HG02870 (cell line): ENCODE measurements at regions not wholly inside any gene's neighbourhood (a gene's known extent, or its start where the extent isn't known, plus 50 kb on each side); places are given as distances from the start of the nearest gene placed in this dataset.
A peak's percentile ranks its signal among the peaks of the same experiment; 100 is the strongest.
"Not testable (repeated sequence)": the region's sequence is repeated elsewhere in the genome, so short reads cannot be mapped to it uniquely, and the experiment has no call there.

Source experiments
- ATAC-seq: cut with Tn5 transposase; IDR thresholded peaks from one replicate; pipeline ENCODE4 v1.9.1; 2021; ENCODE audit warnings: mild to moderate bottlenecking, moderate library complexity; ENCODE audit not compliant: unreplicated experiment

DNA sequence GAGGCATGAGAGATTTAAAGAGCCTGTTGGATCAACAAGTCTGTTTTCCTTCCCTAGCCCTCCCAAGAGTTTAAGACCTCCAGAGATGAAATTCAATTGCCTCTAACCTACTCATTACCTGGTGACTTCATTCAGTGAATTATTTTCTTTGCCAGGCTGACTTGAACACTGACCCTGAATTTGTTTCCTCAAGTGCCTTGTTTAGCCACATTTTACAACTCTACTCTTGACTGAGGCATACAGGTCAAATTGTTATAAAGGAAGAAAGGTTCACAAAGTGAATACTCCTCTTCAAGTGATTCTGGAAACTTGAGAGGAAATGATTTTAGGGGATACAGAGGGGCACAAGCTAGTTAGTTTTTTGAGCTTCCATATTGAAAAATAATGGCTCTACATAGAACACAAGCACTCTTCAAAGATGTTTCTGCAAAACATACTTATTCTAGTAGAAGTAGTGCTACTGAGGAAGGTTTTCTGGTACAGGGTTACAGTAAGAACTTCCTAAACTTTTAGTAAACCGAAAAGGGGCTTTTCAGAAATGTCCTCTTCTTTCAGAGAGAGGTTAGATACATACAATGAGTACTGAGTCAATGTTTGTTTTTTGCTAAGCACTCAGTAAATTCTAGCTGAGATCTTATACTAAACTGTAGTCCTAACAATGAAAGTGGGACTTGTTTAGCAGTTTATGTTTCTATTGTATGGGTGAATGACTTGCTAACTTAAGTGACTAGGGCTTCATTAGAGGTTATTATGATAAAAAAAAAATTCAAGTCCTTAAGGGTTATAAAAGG is 137.4 kb upstream of the SATB1 start:
- ATAC-seq, result no peak

DNA sequence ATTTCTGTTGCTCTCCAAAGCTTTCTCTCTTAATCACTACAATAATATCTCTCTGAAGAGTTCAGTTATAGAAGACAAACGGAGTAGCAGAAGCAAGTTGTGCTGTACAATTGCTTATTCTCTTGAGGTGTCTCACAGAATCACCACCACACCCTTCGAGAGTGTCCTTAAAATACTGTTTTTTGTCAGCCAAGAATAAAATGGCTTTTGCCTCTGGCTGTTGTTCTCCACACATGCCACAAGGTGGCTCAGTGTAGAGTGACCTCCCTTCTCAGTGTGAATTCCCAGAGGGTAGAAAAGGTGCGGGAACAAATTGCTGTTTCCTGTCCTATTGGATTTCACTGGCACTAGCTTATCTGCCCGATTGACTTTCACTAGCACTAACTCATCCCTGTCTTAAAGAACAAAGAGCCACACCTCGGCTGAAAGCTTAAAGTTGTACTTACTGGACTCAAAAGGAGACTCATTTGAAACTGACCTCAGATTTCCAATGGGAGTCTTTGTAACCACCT is 134.2 kb upstream of the SATB1 start:
- ATAC-seq, result peak; percentile 56

DNA sequence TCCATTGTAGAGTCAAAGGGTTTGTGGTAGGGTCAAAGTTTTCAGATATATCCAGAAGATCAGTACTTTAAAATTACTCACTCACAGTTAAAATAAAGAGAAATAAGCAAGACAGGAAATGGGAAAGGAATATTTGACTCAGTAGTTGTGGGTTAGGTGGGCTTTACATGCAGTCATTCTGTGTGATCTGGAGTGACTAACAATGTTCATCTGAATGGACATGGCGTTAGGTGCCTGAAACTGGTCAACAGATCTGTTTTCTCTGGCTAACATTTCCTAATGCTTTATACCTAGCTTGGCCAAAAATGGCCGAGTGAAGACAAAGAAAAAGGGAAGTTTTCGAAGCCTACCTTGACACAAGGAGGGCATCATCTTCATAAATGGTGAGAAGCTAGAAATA is 133.4 kb upstream of the SATB1 start:
- no peak for ATAC-seq

DNA sequence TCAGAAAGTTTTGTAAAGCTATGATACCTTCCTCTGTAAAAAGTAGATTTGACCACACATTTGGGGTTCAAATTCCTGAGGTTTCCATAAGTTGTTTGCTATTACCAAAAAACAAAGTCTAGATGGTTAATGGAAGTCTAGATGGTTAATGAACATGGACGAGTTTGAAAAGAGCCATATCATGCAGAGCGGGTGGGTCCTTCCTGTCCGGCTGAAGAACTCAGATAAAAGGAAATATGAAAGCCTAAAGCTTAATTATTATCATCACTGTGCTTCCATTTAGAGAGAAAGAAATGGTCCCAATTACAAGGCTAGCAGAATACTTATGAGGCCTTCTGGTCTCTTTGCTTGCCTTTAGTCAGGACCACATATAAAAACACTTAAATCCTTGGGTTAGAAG is 132.1 kb upstream of the SATB1 start:
- ATAC-seq, result no peak

DNA sequence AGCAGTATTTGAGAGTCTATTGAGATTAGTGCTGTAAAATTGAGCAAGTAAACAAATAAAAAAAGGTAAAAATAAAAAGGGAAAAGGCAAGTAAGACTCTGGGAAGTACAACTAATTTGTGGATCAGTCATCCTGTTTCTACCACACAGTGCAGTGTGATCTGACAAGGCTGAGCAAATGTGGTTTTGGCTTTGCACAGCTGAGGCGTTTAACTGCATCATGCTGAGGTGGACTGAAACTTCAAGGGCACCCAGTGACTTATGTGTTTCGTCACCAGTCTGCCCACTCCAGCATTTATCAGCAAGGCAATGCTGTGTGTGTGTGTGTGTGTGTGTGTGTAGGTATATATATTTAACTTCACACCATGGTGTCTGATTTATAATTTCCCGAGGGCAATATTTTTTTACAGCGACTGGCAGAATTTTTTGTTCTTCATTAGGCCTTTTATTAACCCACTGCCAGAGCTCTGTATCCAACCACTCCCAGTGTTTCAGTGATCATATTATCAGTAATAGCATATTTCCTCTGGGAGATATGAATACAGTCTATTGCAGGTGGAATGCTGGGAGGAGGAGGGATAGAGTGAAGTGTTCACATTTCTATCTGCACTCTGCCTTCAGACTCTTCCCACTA is 131.5 kb upstream of the SATB1 start:
- ATAC-seq, result peak; percentile 80

DNA sequence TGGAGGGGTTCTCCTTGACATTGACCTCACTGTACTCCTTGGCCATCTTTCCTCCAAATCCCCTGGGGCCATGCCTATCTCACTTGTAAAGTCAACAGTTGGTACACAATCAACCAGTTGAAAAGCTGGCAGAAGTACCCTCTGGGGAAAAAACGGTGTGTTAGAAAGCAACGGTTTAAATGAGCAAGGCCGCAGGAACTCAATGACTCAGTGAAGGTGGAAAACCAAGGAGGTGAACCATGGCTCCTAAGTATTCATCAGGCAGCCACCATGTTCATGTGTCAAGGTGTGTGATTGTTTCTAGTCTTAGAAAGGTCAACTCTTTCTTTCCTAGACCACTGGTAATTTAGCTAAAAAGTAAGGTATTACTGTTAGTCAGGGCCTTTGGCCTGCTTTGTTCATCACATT is 130.9 kb upstream of the SATB1 start:
- peak; percentile 15 for ATAC-seq

DNA sequence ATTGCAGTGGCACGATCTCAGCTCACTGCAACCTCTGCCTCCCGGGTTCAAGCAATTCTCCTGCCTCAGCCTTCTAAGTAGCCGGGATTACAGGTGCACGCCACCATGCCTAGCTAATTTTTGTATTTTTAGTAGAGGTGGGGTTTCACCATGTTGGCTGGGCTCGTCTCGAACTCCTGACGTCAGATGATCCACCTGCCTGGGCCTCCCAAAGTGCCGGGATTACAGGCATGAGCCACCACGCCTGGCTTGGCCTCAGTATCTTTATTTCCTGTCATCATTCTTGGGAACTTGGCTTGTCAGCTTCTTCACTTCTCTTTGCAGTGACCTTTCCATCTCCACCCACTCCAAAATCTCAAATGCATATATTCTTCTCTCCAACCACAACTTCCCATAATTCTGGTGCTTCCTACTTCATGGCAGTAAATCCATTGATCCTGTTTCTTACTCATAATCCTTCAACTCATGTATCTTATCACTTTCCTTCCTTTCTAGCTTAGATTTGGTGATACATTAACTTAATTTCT is 127.5 kb upstream of the SATB1 start:
- ATAC-seq, result not testable (repeated sequence)

DNA sequence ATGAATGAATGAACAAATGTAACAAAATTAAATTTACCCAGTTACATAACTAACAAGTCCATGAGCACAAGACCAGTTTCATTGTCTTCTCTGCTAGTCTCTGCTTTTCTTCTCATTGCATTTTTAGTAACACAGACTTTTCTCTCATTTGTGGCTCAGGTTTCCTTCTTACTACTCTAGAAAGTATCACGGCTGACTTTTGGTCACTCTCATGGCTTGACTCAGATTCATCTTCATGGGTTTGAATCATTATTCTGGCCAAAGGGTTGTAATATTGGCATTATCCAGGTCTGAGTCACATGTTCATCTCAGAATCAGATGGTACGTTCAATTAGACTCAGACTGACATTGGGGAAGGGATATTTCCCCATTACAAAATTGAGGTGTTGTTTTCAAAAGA is 121.5 kb upstream of the SATB1 start:
- peak; percentile 40 for ATAC-seq

DNA sequence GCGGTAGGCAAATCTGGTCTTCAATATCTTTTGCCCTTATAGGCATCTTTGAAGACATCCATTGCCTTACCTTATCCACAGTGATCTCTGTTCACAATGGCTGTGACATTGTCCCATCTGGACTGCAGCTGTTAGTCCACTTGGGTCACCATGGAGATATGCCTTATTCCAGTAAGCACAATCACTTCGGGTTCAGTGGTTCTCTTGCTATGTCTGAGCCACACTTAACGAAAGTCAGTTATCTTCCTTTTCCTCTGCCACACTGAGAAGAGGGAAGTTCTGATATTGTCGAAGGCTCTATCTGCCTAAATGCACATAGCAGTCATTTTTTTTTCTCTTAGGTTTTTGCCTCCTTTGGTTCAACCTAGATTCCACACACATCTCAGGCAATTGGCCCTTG is 119.0 kb upstream of the SATB1 start:
- no peak for ATAC-seq

DNA sequence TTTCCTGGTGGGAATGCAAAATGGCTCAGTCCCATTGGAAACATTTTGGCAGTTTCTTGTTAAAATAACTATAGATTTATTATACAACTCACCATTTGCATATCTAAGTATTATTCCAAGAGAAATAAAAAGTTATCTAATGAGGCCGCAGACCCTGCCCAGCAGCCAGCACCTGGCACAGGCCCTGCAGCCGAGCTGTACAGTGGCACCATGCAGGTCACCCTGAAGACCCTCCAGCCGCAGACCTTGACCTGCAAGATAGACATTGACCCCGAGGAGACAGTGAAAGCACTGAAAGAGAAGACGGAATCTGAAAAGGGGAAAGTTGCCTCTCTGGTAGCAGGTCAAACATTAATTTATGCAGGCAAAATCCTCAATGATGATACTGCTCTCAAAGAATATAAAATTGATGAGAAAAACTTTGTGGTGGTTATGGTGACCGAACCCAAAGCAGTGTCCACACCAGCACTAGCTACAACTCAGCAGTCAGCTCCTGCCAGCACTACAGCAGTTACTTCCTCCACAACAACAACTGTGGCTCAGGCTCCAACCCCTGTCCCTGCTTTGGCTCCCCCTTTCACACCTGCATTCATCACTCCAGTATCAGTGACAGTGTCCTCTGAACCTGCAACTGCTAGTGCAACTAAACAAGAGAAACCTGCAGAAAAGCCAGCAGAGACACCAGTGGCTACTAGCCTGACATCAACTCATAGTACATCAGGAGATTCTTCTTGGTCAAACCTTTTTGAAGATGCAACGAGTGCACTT is 113.5 kb upstream of the SATB1 start:
- no peak for ATAC-seq

DNA sequence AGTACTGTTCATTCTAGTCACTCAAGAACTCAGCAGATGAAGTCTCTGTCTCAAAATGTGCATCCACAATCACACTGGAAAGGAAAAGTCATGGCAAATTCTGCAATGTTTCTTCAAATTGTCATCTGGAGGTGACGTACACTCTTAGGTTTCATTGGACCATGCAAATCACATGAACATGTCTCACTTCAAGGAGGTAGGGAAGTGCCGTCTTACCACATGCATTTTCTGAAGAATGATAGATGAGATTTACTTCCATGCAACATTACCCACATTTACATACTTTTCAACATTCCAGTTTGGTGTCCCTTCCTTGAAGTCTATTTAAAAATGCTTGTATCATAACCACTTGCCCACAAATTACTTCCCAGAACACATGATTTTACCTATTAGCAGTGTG is 107.9 kb upstream of the SATB1 start:
- ATAC-seq, result no peak

DNA sequence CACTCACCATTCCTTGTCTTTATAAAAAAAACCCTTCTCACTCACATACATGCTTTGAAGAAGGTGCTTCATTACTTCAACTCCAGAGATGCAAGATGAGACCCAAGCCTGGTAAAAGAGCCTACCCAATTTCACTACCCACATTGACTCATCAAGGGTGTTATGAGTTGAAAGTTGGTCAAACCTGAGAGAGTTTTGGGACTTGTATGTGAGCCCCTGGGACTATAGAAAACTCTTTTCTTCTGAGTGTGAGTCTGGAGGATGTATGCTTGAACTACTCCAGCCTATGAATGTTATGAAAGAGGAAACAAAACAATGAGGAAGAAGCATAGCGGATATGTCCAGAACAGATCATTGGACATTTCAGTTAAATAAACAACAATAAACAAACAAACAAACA is 106.5 kb upstream of the SATB1 start:
- ATAC-seq, result peak; percentile 74

DNA sequence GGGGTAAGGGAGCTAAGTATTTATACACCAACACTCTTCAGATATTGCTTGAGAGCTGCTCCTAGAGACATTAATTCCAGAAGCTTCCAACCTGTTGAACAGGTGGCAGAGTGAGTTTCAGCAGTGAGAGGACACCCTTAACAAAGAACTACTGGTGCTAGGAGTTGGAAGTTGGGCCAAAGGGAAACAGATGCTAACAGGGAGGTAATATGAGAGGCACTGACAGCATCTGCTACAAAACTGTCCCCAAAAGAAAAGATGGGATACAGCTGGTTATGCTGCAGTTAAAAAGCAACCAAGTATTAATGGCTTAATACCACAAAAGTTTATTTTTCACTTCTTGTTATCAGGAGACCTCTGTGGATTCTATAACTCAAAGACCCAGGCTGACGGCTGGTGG is 104.5 kb upstream of the SATB1 start:
- ATAC-seq, result no peak

DNA sequence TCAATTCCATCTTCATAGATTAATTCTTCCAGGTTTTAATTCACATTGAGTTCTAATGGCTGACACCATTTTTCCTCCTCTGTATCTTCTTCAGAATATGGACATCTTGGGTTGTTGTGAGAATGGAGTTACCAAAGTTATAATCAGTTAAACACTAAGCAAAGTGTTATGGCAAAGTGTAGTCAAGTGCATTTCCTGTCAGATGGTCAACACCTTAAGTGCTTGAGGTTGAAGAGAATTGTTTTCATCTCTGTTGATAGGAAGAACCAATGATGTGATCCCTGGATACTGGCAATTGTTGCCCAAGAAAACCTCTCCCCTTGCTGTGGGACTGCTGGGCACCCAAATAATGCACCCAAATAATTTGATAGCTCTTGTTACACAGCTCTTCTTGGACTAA is 102.6 kb upstream of the SATB1 start:
- no peak for ATAC-seq

DNA sequence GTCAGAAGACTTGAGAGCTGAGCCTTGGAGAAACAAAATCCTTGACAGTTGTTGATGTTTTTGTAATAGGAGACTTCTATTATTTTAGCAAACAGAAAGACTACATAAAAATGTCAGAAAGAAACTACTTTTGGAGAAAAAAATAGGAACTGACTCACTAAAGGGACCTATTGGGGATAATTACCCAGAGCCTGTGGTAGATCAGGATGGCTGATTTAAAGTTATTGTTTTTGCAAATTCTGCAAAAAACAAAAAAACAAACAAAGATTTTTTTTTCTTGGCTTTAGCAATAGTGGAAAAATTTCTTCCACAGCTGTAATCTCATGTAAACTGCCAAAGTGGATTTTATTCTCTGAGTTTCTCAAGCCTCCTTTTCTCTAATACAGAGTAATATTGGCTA is 101.5 kb upstream of the SATB1 start:
- no peak for ATAC-seq

DNA sequence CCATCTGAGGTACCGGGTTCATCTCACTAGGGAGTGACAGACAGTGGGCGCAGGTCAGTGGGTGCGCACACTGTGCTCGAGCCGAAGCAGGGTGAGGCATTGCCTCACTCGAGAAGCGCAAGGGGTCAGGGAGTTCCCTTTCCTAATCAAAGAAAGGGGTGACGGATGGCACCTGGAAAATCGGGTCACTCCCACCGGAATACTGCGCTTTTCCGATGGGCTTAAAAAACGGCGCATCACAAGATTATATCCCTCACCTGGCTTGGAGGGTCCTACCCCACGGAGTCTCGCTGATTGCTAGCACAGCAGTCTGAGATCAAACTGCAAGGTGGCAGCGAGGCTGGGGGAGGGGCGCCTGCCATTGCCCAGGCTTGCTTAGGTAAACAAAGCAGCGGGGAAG is 91.0 kb upstream of the SATB1 start:
- not testable (repeated sequence) for ATAC-seq

DNA sequence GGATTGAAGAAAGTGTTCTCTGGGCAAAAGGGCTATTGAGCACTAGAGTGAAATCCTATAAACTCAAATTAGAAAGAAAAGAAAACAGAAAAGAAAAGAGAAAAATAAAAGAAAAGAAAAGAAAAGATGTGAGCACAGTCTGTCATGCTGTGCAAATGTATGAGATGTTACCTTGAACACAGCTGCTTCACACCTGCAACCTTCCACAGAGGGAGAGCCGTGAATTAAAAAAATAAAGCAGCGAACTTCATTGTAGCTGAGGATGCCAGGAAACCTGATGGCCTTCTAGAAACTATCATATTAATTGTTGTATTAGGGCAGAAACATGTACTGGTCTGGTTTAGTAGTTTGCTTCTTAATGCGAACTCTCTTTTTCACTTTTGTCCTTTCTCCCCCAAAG is 88.0 kb upstream of the SATB1 start:
- ATAC-seq, result no peak

DNA sequence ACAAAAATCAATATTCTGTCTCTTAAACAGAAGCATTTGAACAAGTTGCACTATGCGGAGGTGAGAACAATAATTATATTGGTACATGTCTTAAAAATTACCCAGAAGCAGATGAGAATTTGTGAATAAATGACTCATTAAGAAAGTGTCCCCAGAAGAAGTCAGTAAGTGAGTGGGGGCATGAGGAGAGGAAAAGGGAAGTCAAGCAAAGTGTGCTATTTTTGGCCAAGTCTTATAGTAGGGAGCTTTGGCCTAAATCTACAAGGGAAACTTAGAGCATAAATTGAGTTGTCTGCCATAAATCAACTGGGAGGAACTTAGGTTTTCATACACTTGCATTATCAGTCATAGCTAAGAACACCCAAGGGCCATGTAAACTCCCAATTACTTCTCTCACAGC is 86.9 kb upstream of the SATB1 start:
- ATAC-seq, result no peak

DNA sequence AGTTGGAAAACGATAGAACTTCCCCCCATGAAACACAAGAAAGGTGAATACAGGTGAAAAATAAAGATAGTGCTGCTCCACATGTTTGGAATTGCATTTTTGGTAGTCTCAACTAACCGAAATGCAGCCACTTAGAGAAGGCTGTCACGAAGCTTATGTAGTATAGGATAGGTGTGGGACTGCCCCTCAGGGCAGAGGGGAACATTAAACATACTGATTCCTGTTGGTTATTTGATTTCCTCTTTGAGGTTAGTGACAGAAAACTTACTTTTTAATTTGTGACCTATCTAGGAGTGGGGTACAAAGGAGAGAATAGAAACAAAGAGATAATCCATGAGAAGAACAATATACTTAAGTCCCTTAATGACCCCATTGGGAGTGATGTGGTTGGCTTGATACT is 85.8 kb upstream of the SATB1 start:
- no peak for ATAC-seq

DNA sequence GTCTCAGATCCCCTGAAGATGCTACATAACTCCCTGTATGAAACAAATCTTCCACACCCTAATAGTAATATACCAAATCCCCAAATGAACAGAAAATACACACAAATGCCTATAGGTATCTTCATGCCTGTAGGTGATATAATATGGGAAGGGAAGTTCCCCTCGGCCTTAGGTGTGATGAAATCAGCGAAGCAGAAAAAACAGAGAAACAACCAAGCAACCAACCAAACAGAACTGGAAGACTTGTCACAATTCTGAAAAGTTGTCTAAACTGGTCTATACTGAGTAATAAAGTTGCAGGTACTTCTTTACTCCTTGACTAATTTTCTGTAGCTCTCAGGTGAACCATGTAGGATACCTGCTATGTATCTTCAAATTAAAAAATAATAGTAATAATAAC is 82.2 kb upstream of the SATB1 start:
- no peak for ATAC-seq

DNA sequence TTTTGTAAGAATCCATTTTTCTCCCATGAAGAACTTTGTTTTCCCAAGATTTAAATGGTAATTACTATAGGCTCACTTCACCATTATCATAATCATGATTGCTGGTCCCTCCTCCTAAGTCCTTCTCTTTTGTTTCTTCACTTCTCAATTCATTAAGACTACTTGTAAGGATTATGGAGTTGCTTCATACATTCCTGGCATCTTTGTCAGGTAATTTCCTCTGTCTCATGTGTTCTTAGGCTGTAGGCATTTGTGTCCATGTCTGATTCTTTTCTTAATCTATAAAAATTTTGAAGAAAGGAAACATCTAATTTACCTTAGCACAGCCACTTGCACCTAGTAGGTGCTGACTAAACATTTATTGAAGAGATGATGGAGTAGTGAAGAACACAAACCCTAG is 79.9 kb upstream of the SATB1 start:
- no peak for ATAC-seq
